ENCODE measurements at regions not wholly inside any gene's neighbourhood (a gene's known extent, or its start where the extent isn't known, plus 50 kb on each side); places are given as distances from the start of the nearest gene placed in this dataset.
"Not testable (repeated sequence)": the region's sequence is repeated elsewhere in the genome, so short reads cannot be mapped to it uniquely, and the experiment has no call there.

GRCh38 chr12:111122458-111122878 lies 202.1 kb upstream of the MYL2 start:
- Histone ChIP-seq H3K4me3 (ENCODE audit: insufficient read length, low read depth) (no peak overlapping the region), H3K27me3 (ENCODE audit: insufficient read depth, insufficient read length) (no peaks in the 10 kb centered on the region), H3K9me3 (ENCODE audit: insufficient read depth, low read length) (0 out of 2 replicates have a peak, but pooled peaks cover 2% of the 10 kb centered on the region), H3K4me1 (ENCODE audit: insufficient read depth, insufficient read length) (peaks cover 7% of the 10 kb centered on the region), H3K9ac (ENCODE audit: insufficient read length, low read depth) (no peak overlapping the region), H3K36me3 (ENCODE audit: insufficient read depth, insufficient read length, low read length) (no peaks in the 10 kb centered on the region)
- no peak for DNase-seq (ENCODE audit: low read depth, low spot score)
- TF ChIP-seq ZNF274 (IDR thresholded peaks at IDR 0.05; ENCODE audit: low read depth, low read length) (no peak), SUZ12 (IDR thresholded peaks at IDR 0.05; ENCODE audit: extremely low read depth, insufficient read depth, insufficient read length) (no peak), YY1 (IDR thresholded peaks at IDR 0.05; ENCODE audit: insufficient read depth, insufficient read length) (no peak)

- Histone ChIP-seq H3K27me3 (ENCODE audit: insufficient read depth, insufficient read length) (no peaks in the 10 kb centered on the region), H3K9ac (ENCODE audit: insufficient read length, low read depth) (no peak overlapping the region), H3K4me1 (ENCODE audit: insufficient read depth, insufficient read length) (peaks cover 7% of the 10 kb centered on the region), H3K4me3 (ENCODE audit: insufficient read length, low read depth) (no peak overlapping the region), H3K9me3 (ENCODE audit: insufficient read depth, low read length) (peaks cover 8% of the 10 kb centered on the region; the same call in 1 of the 2 replicates), H3K36me3 (ENCODE audit: insufficient read depth, insufficient read length, low read length) (no peaks in the 10 kb centered on the region)
- TF ChIP-seq ZNF274 (IDR thresholded peaks at IDR 0.05; ENCODE audit: low read depth, low read length): no peak
- DNase-seq (ENCODE audit: low read depth, low spot score): no peak
Measured at GRCh38 chr12:111121840-111122239, 201.5 kb upstream of the MYL2 start.

- H3K36me3 ChIP-seq (ENCODE audit: insufficient read depth, insufficient read length, low read length): no peaks in the 10 kb centered on the region
- no peak overlapping the region for H3K4me3 ChIP-seq (ENCODE audit: insufficient read length, low read depth)
- DNase-seq (ENCODE audit: low read depth, low spot score): no peak
- peaks cover 10% of the 10 kb centered on the region; the same call in 1 of the 2 replicates for H3K9me3 ChIP-seq (ENCODE audit: insufficient read depth, low read length)
- TF ChIP-seq SUZ12 (IDR thresholded peaks at IDR 0.05; ENCODE audit: extremely low read depth, insufficient read depth, insufficient read length): no peak
- TF ChIP-seq ZNF274 (IDR thresholded peaks at IDR 0.05; ENCODE audit: low read depth, low read length): no peak
- no peak for TF ChIP-seq YY1 (IDR thresholded peaks at IDR 0.05; ENCODE audit: insufficient read depth, insufficient read length)
- no peak overlapping the region for H3K9ac ChIP-seq (ENCODE audit: insufficient read length, low read depth)
- H3K4me1 ChIP-seq (ENCODE audit: insufficient read depth, insufficient read length): peaks cover 7% of the 10 kb centered on the region
- H3K27me3 ChIP-seq (ENCODE audit: insufficient read depth, insufficient read length): no peaks in the 10 kb centered on the region
Measured at GRCh38 chr12:111120578-111120977, 200.2 kb upstream of the MYL2 start.

- no peak for DNase-seq (ENCODE audit: low read depth, low spot score)
- no peak for TF ChIP-seq SUZ12 (IDR thresholded peaks at IDR 0.05; ENCODE audit: extremely low read depth, insufficient read depth, insufficient read length)
- no peak for TF ChIP-seq YY1 (IDR thresholded peaks at IDR 0.05; ENCODE audit: insufficient read depth, insufficient read length)
- no peak for TF ChIP-seq ZNF274 (IDR thresholded peaks at IDR 0.05; ENCODE audit: low read depth, low read length)
- no peak overlapping the region for H3K4me3 ChIP-seq (ENCODE audit: insufficient read length, low read depth)
- no peak overlapping the region for H3K9ac ChIP-seq (ENCODE audit: insufficient read length, low read depth)
- H3K27me3 ChIP-seq (ENCODE audit: insufficient read depth, insufficient read length): no peaks in the 10 kb centered on the region
- H3K9me3 ChIP-seq (ENCODE audit: insufficient read depth, low read length): peaks cover 10% of the 10 kb centered on the region
- peaks cover 9% of the 10 kb centered on the region for H3K4me1 ChIP-seq (ENCODE audit: insufficient read depth, insufficient read length)
- H3K36me3 ChIP-seq (ENCODE audit: insufficient read depth, insufficient read length, low read length): no peaks in the 10 kb centered on the region
Measured at GRCh38 chr12:111117017-111117416, 196.6 kb upstream of the MYL2 start.

GRCh38 chr12:111113313-111113712 lies 192.9 kb upstream of the MYL2 start:
- H3K4me3 ChIP-seq (ENCODE audit: insufficient read length, low read depth); DNase-seq (ENCODE audit: low read depth, low spot score); H3K36me3 ChIP-seq (ENCODE audit: insufficient read depth, insufficient read length, low read length); H3K4me1 ChIP-seq (ENCODE audit: insufficient read depth, insufficient read length); H3K27me3 ChIP-seq (ENCODE audit: insufficient read depth, insufficient read length); H3K9me3 ChIP-seq (ENCODE audit: insufficient read depth, low read length); H3K9ac ChIP-seq (ENCODE audit: insufficient read length, low read depth): not testable (repeated sequence)

- H3K4me1 ChIP-seq (ENCODE audit: insufficient read depth, insufficient read length): peaks cover 2% of the 10 kb centered on the region
- H3K9ac ChIP-seq (ENCODE audit: insufficient read length, low read depth): no peak overlapping the region
Measured at GRCh38 chr12:111112311-111113098, 192.1 kb upstream of the MYL2 start.

GRCh38 chr12:111111681-111112080 lies 191.3 kb upstream of the MYL2 start:
- Histone ChIP-seq H3K4me1 (ENCODE audit: insufficient read depth, insufficient read length) (peaks cover 2% of the 10 kb centered on the region), H3K9ac (ENCODE audit: insufficient read length, low read depth) (no peak overlapping the region), H3K36me3 (ENCODE audit: insufficient read depth, insufficient read length, low read length) (no peaks in the 10 kb centered on the region), H3K4me3 (ENCODE audit: insufficient read length, low read depth) (no peak overlapping the region), H3K27me3 (ENCODE audit: insufficient read depth, insufficient read length) (no peaks in the 10 kb centered on the region), H3K9me3 (ENCODE audit: insufficient read depth, low read length) (peaks cover under 1% of the 10 kb centered on the region)
- DNase-seq (ENCODE audit: low read depth, low spot score): no peak
- TF ChIP-seq YY1 (IDR thresholded peaks at IDR 0.05; ENCODE audit: insufficient read depth, insufficient read length) (no peak), SUZ12 (IDR thresholded peaks at IDR 0.05; ENCODE audit: extremely low read depth, insufficient read depth, insufficient read length) (no peak), ZNF274 (IDR thresholded peaks at IDR 0.05; ENCODE audit: low read depth, low read length) (no peak)

More at GRCh38 chr12:111112311-111113098, 192.1 kb upstream of the MYL2 start:
- Histone ChIP-seq H3K27me3 (ENCODE audit: insufficient read depth, insufficient read length) (no peaks in the 10 kb centered on the region), H3K36me3 (ENCODE audit: insufficient read depth, insufficient read length, low read length) (no peaks in the 10 kb centered on the region), H3K9me3 (ENCODE audit: insufficient read depth, low read length) (peaks cover 9% of the 10 kb centered on the region), H3K4me3 (ENCODE audit: insufficient read length, low read depth) (no peak overlapping the region)
- DNase-seq (ENCODE audit: low read depth, low spot score): no peak
- TF ChIP-seq SUZ12 (IDR thresholded peaks at IDR 0.05; ENCODE audit: extremely low read depth, insufficient read depth, insufficient read length): no peak
- no peak for TF ChIP-seq YY1 (IDR thresholded peaks at IDR 0.05; ENCODE audit: insufficient read depth, insufficient read length)
- no peak for TF ChIP-seq ZNF274 (IDR thresholded peaks at IDR 0.05; ENCODE audit: low read depth, low read length)
